GM23338 (cell line): ENCODE measurements at regions not wholly inside any gene's neighbourhood (a gene's known extent, or its start where the extent isn't known, plus 50 kb on each side); places are given as distances from the start of the nearest gene placed in this dataset.

Experiments used
- ATAC-seq: fragments of 200-7000 bp; cut with Tn5 transposase; 3 replicates; pipeline ENCODE4 v1.9.1; 2020
- DNase-seq: peaks from one replicate; pipeline ENCODE4 v3.0.0-alpha.2; 2015; ENCODE audit warnings: low spot score
- H2AFZ ChIP-seq: fragments of 200-600 bp; sonication (generic); 2 replicates; pipeline ENCODE4 v1.8.0; 2016; ENCODE audit warnings: antibody characterized with exemption, mild to moderate bottlenecking, moderate library complexity
- H3F3A ChIP-seq: fragments of 200-600 bp; sonication (generic); replicated peaks from 2 replicates; pipeline ENCODE4 v1.8.0; 2017; ENCODE audit warnings: antibody characterized with exemption, mixed run types, low read depth
- H3K27ac ChIP-seq: fragments of 200-600 bp; sonication (generic); 2 replicates; pipeline ENCODE4 v1.6.1; 2016; ENCODE audit warnings: low read depth
- H3K27me3 ChIP-seq: fragments of 200-600 bp; sonication (generic); 2 replicates; pipeline ENCODE4 v1.8.0; 2016; ENCODE audit warnings: mild to moderate bottlenecking, mixed run types, moderate library complexity; ENCODE audit not compliant: insufficient read depth
- H3K36me3 ChIP-seq: fragments of 200-600 bp; sonication (generic); 2 replicates; pipeline ENCODE4 v1.8.0; 2016; ENCODE audit warnings: mild to moderate bottlenecking; ENCODE audit not compliant: insufficient read depth
- H3K4me1 ChIP-seq: fragments of 200-600 bp; sonication (generic); 2 replicates; pipeline ENCODE4 v1.8.0; 2016; ENCODE audit warnings: mild to moderate bottlenecking, moderate library complexity; ENCODE audit not compliant: insufficient read depth
- H3K4me2 ChIP-seq: fragments of 200-600 bp; sonication (generic); 2 replicates; pipeline ENCODE4 v1.7.1; 2017; ENCODE audit warnings: mixed run types
- H3K4me3 ChIP-seq: fragments of 200-600 bp; sonication (generic); 2 replicates; pipeline ENCODE4 v1.6.1; 2016; ENCODE audit warnings: mixed run types
- H3K79me2 ChIP-seq: fragments of 200-600 bp; sonication (generic); replicated peaks from 2 replicates; pipeline ENCODE4 v1.8.0; 2017; ENCODE audit warnings: mild to moderate bottlenecking; ENCODE audit not compliant: insufficient read depth
- H3K9me2 ChIP-seq: fragments of 200-600 bp; sonication (generic); 2 replicates; pipeline ENCODE4 v1.8.0; 2017; ENCODE audit not compliant: insufficient read depth
- H4K20me1 ChIP-seq: fragments of 200-600 bp; sonication (generic); replicated peaks from 2 replicates; pipeline ENCODE4 v1.8.0; 2017; ENCODE audit warnings: mild to moderate bottlenecking; ENCODE audit not compliant: insufficient read depth
- H3K27ac Mint-ChIP-seq: 2 replicates; pipeline ENCODE4 v1.8.0; 2020; ENCODE audit warnings: inconsistent platforms, mild to moderate bottlenecking, moderate library complexity, mixed read lengths
- H3K27me3 Mint-ChIP-seq: 3 replicates; pipeline ENCODE4 v1.8.0; 2022; ENCODE audit warnings: low read depth, mild to moderate bottlenecking, moderate library complexity, mixed read lengths, inconsistent platforms; ENCODE audit not compliant: insufficient read depth, poor library complexity
- H3K36me3 Mint-ChIP-seq: 3 replicates; pipeline ENCODE4 v1.8.0; 2021; ENCODE audit warnings: low read depth, mild to moderate bottlenecking, inconsistent platforms, moderate library complexity, mixed read lengths
- H3K4me1 Mint-ChIP-seq: 3 replicates; pipeline ENCODE4 v1.8.0; 2020; ENCODE audit warnings: mild to moderate bottlenecking, inconsistent platforms, mixed read lengths
- H3K4me3 Mint-ChIP-seq: 3 replicates; pipeline ENCODE4 v1.8.0; 2021; ENCODE audit warnings: moderate library complexity, mild to moderate bottlenecking, inconsistent platforms, mixed read lengths
- H3K9me3 Mint-ChIP-seq: 3 replicates; pipeline ENCODE4 v1.8.0; 2020; ENCODE audit warnings: moderate library complexity, mild to moderate bottlenecking, inconsistent platforms, mixed read lengths
- CREB1 ChIP-seq: fragments of 250-450 bp; sonication (Bioruptor Pico); IDR thresholded peaks from 2 replicates; pipeline ENCODE4 v1.5.0; 2020; ENCODE audit warnings: low read depth, mild to moderate bottlenecking, moderate library complexity
- CTCF ChIP-seq, 2 experiments: fragments of 200-600 bp in 1 of 2; sonication (generic) in 1 of 2; conservative IDR thresholded peaks; 2 replicates each; pipeline versions ENCODE4 v1.5.1 to v1.6.1; 2016 to 2017; ENCODE audit warnings: antibody characterized with exemption in 2 of 2, low read depth in 2 of 2, mild to moderate bottlenecking in 2 of 2, moderate library complexity in 1 of 2
- ETS1 ChIP-seq: IDR thresholded peaks from 2 replicates; pipeline ENCODE4 v1.6.1; 2016; ENCODE audit warnings: antibody characterized with exemption
- EZH2 ChIP-seq: fragments of 200-600 bp; sonication (generic); IDR thresholded peaks from one replicate; pipeline ENCODE4 v1.8.0; 2017; ENCODE audit warnings: antibody characterized with exemption, mild to moderate bottlenecking, low read depth; ENCODE audit not compliant: unreplicated experiment
- JUNB ChIP-seq: IDR thresholded peaks from one replicate; pipeline ENCODE4 v1.6.1; 2016; ENCODE audit warnings: antibody characterized with exemption; ENCODE audit not compliant: unreplicated experiment
- NANOG ChIP-seq: IDR thresholded peaks from 2 replicates; pipeline ENCODE4 v1.6.1; 2016; ENCODE audit warnings: antibody characterized with exemption, borderline replicate concordance
- POLR2AphosphoS5 ChIP-seq: IDR thresholded peaks from 2 replicates; pipeline ENCODE4 v1.6.1; 2016; ENCODE audit warnings: antibody characterized with exemption, low read depth
- ZNF114 ChIP-seq: fragments of 250-450 bp; sonication (Bioruptor Pico); IDR thresholded peaks from 2 replicates; pipeline ENCODE4 v1.5.0; 2020; ENCODE audit warnings: mild to moderate bottlenecking, moderate library complexity
- ZNF331 ChIP-seq: fragments of 250-450 bp; sonication (Bioruptor Pico); IDR thresholded peaks from 2 replicates; pipeline ENCODE4 v1.5.0; 2020; ENCODE audit warnings: low read depth, mild to moderate bottlenecking, moderate library complexity
- TF ChIP-seq, protein P1 (sequence below): fragments of 250-450 bp; sonication (Bioruptor Pico); IDR thresholded peaks from 2 replicates; pipeline ENCODE4 v1.5.0; 2020; ENCODE audit warnings: mild to moderate bottlenecking, moderate library complexity

- no peak for TF ChIP-seq ETS1
Observed at GRCh38 chrX:82092307-82092706, 890.4 kb downstream of the SH3BGRL start (continued).

DNA sequence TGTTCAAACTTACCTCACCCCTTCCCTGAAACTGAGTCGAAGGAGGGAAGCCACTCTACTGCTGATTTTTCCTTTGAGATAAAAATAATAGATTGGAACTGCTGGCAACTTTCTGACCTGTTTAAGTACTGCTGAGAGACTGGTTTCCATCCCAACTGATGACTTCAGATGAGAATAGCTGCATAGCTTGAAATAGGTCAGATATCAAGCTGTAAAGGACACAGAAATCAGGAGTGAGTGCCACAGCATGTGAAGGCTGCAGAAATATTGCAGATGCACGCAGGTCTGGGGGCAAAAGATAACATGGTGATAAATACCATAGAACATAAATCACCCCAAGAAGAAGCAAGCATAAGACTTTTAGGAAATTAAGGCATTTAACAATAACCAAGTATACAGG is 923.2 kb downstream of the SH3BGRL start:
- DNase-seq (no peak), ATAC-seq (no peak)
- H3K9me2 ChIP-seq = no peaks in the 10 kb centered on the region
- H3K79me2 ChIP-seq = no peaks in the 10 kb centered on the region
- no peak overlapping the region for H3K4me3 Mint-ChIP-seq
- H3K9me3 Mint-ChIP-seq = peaks cover 9% of the 10 kb centered on the region; the same call in 2 of the 3 replicates
- TF ChIP-seq ZNF114 (CRISPR knock-in tag) (no peak), CTCF (conservative IDR thresholded peaks at IDR 0.05; ENCODE audit: low read depth in 2 of 2) (no peak), JUNB (no peak), ZNF331 (CRISPR knock-in tag) (no peak), POLR2AphosphoS5 (no peak), EZH2 (no peak), NANOG (no peak), CREB1 (CRISPR knock-in tag) (no peak)
- TF ChIP-seq, protein P1, sequence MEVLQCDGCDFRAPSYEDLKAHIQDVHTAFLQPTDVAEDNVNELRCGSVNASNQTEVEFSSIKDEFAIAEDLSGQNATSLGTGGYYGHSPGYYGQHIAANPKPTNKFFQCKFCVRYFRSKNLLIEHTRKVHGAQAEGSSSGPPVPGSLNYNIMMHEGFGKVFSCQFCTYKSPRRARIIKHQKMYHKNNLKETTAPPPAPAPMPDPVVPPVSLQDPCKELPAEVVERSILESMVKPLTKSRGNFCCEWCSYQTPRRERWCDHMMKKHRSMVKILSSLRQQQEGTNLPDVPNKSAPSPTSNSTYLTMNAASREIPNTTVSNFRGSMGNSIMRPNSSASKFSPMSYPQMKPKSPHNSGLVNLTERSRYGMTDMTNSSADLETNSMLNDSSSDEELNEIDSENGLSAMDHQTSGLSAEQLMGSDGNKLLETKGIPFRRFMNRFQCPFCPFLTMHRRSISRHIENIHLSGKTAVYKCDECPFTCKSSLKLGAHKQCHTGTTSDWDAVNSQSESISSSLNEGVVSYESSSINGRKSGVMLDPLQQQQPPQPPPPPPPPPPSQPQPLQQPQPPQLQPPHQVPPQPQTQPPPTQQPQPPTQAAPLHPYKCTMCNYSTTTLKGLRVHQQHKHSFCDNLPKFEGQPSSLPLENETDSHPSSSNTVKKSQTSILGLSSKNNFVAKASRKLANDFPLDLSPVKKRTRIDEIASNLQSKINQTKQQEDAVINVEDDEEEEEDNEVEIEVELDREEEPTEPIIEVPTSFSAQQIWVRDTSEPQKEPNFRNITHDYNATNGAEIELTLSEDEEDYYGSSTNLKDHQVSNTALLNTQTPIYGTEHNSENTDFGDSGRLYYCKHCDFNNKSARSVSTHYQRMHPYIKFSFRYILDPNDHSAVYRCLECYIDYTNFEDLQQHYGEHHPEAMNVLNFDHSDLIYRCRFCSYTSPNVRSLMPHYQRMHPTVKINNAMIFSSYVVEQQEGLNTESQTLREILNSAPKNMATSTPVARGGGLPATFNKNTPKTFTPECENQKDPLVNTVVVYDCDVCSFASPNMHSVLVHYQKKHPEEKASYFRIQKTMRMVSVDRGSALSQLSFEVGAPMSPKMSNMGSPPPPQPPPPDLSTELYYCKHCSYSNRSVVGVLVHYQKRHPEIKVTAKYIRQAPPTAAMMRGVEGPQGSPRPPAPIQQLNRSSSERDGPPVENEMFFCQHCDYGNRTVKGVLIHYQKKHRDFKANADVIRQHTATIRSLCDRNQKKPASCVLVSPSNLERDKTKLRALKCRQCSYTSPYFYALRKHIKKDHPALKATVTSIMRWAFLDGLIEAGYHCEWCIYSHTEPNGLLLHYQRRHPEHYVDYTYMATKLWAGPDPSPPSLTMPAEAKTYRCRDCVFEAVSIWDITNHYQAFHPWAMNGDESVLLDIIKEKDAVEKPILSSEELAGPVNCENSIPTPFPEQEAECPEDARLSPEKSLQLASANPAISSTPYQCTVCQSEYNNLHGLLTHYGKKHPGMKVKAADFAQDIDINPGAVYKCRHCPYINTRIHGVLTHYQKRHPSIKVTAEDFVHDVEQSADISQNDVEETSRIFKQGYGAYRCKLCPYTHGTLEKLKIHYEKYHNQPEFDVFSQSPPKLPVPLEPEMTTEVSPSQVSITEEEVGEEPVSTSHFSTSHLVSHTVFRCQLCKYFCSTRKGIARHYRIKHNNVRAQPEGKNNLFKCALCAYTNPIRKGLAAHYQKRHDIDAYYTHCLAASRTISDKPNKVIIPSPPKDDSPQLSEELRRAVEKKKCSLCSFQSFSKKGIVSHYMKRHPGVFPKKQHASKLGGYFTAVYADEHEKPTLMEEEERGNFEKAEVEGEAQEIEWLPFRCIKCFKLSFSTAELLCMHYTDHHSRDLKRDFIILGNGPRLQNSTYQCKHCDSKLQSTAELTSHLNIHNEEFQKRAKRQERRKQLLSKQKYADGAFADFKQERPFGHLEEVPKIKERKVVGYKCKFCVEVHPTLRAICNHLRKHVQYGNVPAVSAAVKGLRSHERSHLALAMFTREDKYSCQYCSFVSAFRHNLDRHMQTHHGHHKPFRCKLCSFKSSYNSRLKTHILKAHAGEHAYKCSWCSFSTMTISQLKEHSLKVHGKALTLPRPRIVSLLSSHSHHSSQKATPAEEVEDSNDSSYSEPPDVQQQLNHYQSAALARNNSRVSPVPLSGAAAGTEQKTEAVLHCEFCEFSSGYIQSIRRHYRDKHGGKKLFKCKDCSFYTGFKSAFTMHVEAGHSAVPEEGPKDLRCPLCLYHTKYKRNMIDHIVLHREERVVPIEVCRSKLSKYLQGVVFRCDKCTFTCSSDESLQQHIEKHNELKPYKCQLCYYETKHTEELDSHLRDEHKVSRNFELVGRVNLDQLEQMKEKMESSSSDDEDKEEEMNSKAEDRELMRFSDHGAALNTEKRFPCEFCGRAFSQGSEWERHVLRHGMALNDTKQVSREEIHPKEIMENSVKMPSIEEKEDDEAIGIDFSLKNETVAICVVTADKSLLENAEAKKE (CRISPR knock-in tag) = no peak
- no peaks in the 10 kb centered on the region for H4K20me1 ChIP-seq
- H3F3A ChIP-seq = no peaks in the 10 kb centered on the region
- no peak overlapping the region for H3K4me2 ChIP-seq
- H3K4me1 Mint-ChIP-seq = no peaks in the 10 kb centered on the region
- no peaks in the 10 kb centered on the region; the same call in 2 of the 3 replicates for H3K36me3 Mint-ChIP-seq
- H3K4me3 ChIP-seq = no peak overlapping the region
- no peaks in the 10 kb centered on the region for H3K27me3 Mint-ChIP-seq
- no peaks in the 10 kb centered on the region for H3K4me1 ChIP-seq
- no peaks in the 10 kb centered on the region for H3K36me3 ChIP-seq
- no peak overlapping the region for H3K27ac ChIP-seq
- no peak overlapping the region for H2AFZ ChIP-seq
- H3K27me3 ChIP-seq = no peaks in the 10 kb centered on the region
- H3K27ac Mint-ChIP-seq = no peak overlapping the region
